ENCODE measurements at regions not wholly inside any gene's neighbourhood (a gene's known extent, or its start where the extent isn't known, plus 50 kb on each side); places are given as distances from the start of the nearest gene placed in this dataset.

DNA sequence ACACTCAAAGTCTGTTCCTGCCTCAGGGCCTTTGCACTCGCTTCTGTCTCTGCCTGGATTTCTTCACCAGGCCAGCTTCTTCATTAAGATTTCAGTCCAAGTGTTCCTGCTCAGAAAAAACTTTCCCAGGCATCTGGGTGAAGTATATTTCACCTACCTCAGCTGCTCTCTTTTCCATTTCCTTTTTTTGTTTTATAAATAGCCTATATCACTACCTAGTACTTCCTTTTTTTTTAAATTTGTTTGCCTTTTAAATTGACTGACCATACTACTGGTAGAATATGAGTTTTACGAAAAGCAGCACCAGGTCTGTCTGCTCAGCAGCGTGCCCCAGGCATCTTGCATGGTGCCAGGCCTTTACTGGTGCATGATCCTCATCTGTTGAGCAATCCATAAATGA, 1064.4 kb downstream of the UQCRFS1 start:
- H3K36me3 ChIP-seq (ENCODE audit: insufficient read depth, low read length): no peaks in the 10 kb centered on the region
- no peak overlapping the region for H2AFZ ChIP-seq (ENCODE audit: low read length)
- no peaks in the 10 kb centered on the region for H3K79me2 ChIP-seq (ENCODE audit: insufficient read depth, low read length)
- H3K4me1 ChIP-seq (ENCODE audit: insufficient read depth, low read length, poor library complexity, severe bottlenecking): no peaks in the 10 kb centered on the region
- no peaks in the 10 kb centered on the region for H3K27me3 ChIP-seq (ENCODE audit: insufficient read depth, low read length, poor library complexity, severe bottlenecking)
- H3K9me3 ChIP-seq (ENCODE audit: insufficient read depth, low read depth, low read length): no peaks in the 10 kb centered on the region; the same call in 1 of the 2 replicates
- H3K9ac ChIP-seq (ENCODE audit: low read depth, low read length, poor library complexity, severe bottlenecking): no peak overlapping the region
- no peaks in the 10 kb centered on the region for H3K9me2 ChIP-seq (replicated peaks; ENCODE audit: low read depth, low read length)
- no peaks in the 10 kb centered on the region for H3F3A ChIP-seq (ENCODE audit: low read depth)
- no peak overlapping the region for H3K4me2 ChIP-seq (ENCODE audit: low read depth, low read length, poor library complexity, severe bottlenecking)
- no peak overlapping the region for H3K4me3 ChIP-seq (ENCODE audit: low read length, poor library complexity, severe bottlenecking)
- TF ChIP-seq, protein P1, sequence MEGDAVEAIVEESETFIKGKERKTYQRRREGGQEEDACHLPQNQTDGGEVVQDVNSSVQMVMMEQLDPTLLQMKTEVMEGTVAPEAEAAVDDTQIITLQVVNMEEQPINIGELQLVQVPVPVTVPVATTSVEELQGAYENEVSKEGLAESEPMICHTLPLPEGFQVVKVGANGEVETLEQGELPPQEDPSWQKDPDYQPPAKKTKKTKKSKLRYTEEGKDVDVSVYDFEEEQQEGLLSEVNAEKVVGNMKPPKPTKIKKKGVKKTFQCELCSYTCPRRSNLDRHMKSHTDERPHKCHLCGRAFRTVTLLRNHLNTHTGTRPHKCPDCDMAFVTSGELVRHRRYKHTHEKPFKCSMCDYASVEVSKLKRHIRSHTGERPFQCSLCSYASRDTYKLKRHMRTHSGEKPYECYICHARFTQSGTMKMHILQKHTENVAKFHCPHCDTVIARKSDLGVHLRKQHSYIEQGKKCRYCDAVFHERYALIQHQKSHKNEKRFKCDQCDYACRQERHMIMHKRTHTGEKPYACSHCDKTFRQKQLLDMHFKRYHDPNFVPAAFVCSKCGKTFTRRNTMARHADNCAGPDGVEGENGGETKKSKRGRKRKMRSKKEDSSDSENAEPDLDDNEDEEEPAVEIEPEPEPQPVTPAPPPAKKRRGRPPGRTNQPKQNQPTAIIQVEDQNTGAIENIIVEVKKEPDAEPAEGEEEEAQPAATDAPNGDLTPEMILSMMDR (conservative IDR thresholded peaks at IDR 0.05; ENCODE audit: low read length): no peak
- H4K20me1 ChIP-seq (ENCODE audit: insufficient read depth, low read length, poor library complexity, severe bottlenecking): no peaks in the 10 kb centered on the region

DNA sequence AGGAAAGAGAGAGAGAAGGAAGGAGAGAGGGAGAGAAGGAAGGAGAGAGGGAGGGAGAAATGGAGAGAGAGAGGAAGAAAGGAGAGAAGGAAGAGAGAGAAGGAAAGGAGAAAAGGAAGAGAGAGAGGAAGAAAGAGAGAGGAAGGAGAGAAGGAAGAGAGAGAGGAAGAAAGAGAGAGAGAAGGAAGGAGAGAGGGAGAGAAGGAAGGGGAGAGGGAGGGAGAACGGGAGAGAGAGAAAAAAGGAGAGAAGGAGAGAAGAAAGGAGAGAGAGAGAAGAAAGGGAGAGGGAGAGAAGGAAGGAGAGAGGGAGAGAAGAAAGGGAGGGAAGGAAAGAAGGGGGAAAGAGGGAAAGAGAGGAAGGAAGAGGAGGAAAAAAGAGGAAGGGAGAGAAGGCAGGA, 1070.7 kb downstream of the UQCRFS1 start:
- no peak overlapping the region for H3K4me2 ChIP-seq (ENCODE audit: low read depth, low read length, poor library complexity, severe bottlenecking)
- H3K27me3 ChIP-seq (ENCODE audit: insufficient read depth, low read length, poor library complexity, severe bottlenecking): no peaks in the 10 kb centered on the region
- no peaks in the 10 kb centered on the region for H3F3A ChIP-seq (ENCODE audit: low read depth)
- no peak overlapping the region for H3K9ac ChIP-seq (ENCODE audit: low read depth, low read length, poor library complexity, severe bottlenecking)
- H2AFZ ChIP-seq (ENCODE audit: low read length): no peak overlapping the region
- H3K4me1 ChIP-seq (ENCODE audit: insufficient read depth, low read length, poor library complexity, severe bottlenecking): no peaks in the 10 kb centered on the region
- H3K36me3 ChIP-seq (ENCODE audit: insufficient read depth, low read length): no peaks in the 10 kb centered on the region
- H3K79me2 ChIP-seq (ENCODE audit: insufficient read depth, low read length): no peaks in the 10 kb centered on the region
- H4K20me1 ChIP-seq (ENCODE audit: insufficient read depth, low read length, poor library complexity, severe bottlenecking): no peaks in the 10 kb centered on the region
- no peaks in the 10 kb centered on the region for H3K9me2 ChIP-seq (replicated peaks; ENCODE audit: low read depth, low read length)
- TF ChIP-seq, protein P1 (conservative IDR thresholded peaks at IDR 0.05; ENCODE audit: low read length): no peak
- no peak for TF ChIP-seq EZH2phosphoT487 (IDR thresholded peaks at IDR 0.05; ENCODE audit: borderline replicate concordance)
- H3K4me3 ChIP-seq (ENCODE audit: low read length, poor library complexity, severe bottlenecking): no peak overlapping the region
- peaks cover 14% of the 10 kb centered on the region; the same call in 1 of the 2 replicates for H3K9me3 ChIP-seq (ENCODE audit: insufficient read depth, low read depth, low read length)

DNA sequence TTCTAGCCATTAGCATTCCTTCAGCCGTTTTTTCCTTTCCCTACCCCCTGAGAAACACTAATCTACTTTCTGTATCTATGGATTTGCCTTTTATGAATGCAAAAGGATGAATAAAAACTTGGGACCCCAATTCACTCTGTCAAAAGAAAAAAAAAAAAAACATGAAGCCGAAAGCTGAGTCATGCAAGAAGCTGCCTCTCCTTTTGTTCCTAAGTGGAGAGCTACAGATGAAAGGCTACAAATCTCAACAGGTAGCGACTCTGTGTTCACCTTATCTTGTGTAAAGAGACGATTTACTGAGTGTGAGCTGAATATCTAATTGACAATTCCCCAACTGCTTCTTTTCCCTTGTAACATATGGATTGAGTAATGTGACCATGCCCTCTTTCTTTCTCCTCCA, 1072.8 kb downstream of the UQCRFS1 start:
- Histone ChIP-seq H3F3A (ENCODE audit: low read depth) (no peaks in the 10 kb centered on the region), H3K9me3 (ENCODE audit: insufficient read depth, low read depth, low read length) (peaks cover 22% of the 10 kb centered on the region; the same call in 1 of the 2 replicates), H3K4me1 (ENCODE audit: insufficient read depth, low read length, poor library complexity, severe bottlenecking) (no peaks in the 10 kb centered on the region), H3K4me2 (ENCODE audit: low read depth, low read length, poor library complexity, severe bottlenecking) (no peak overlapping the region), H3K9me2 (replicated peaks; ENCODE audit: low read depth, low read length) (no peaks in the 10 kb centered on the region), H4K20me1 (ENCODE audit: insufficient read depth, low read length, poor library complexity, severe bottlenecking) (no peaks in the 10 kb centered on the region), H3K79me2 (ENCODE audit: insufficient read depth, low read length) (no peaks in the 10 kb centered on the region), H2AFZ (ENCODE audit: low read length) (no peak overlapping the region), H3K36me3 (ENCODE audit: insufficient read depth, low read length) (no peaks in the 10 kb centered on the region), H3K27me3 (ENCODE audit: insufficient read depth, low read length, poor library complexity, severe bottlenecking) (no peaks in the 10 kb centered on the region), H3K4me3 (ENCODE audit: low read length, poor library complexity, severe bottlenecking) (no peak overlapping the region), H3K9ac (ENCODE audit: low read depth, low read length, poor library complexity, severe bottlenecking) (no peak overlapping the region)
- TF ChIP-seq EZH2phosphoT487 (IDR thresholded peaks at IDR 0.05; ENCODE audit: borderline replicate concordance): no peak
- TF ChIP-seq, protein P1 (conservative IDR thresholded peaks at IDR 0.05; ENCODE audit: low read length): no peak

Measured in Loucy (cell line).